Kidney (tissue), 13 donors: ENCODE measurements at regions not wholly inside any gene's neighbourhood (a gene's known extent, or its start where the extent isn't known, plus 50 kb on each side); places are given as distances from the start of the nearest gene placed in this dataset.

Experiments
- DNase-seq, 5 donors: peaks; one replicate each; pipeline ENCODE4 v3.0.0-alpha.2; 2013 to 2020
- FAIRE-seq: peaks from 2 replicates; lab custom pipeline; 2012; peaks lifted over from hg19 to GRCh38; lab: Jason Lieb, UNC
- H3K27ac ChIP-seq, 2 donors: one replicate each; pipeline ENCODE4 v1.7.0; 2013; ENCODE audit warnings: low read depth in 2 of 2, low read length in 2 of 2, inconsistent platforms in 1 of 2
- H3K27me3 ChIP-seq: one replicate; pipeline ENCODE4 v1.7.1; 2013; ENCODE audit warnings: low read length, inconsistent platforms; ENCODE audit not compliant: control insufficient read depth, insufficient read depth
- H3K36me3 ChIP-seq, 3 donors: one replicate each; pipeline versions ENCODE4 v1.7.0 to v1.7.1; 2013; ENCODE audit warnings: low read length in 3 of 3, control low read depth in 1 of 3, inconsistent platforms in 1 of 3; ENCODE audit not compliant: insufficient read depth in 3 of 3, control insufficient read depth in 2 of 3
- H3K4me1 ChIP-seq, 3 donors: one replicate each; pipeline versions ENCODE4 v1.7.0 to v1.7.1; 2013; ENCODE audit warnings: low read length in 3 of 3, inconsistent platforms in 1 of 3, low read depth in 1 of 3; ENCODE audit not compliant: control insufficient read depth in 2 of 3, insufficient read depth in 2 of 3
- H3K4me3 ChIP-seq, 3 donors: one replicate each; pipeline versions ENCODE4 v1.7.0 to v1.8.1; 2013; ENCODE audit warnings: low read length in 3 of 3, control low read depth in 1 of 3, inconsistent platforms in 1 of 3
- H3K9ac ChIP-seq, 3 donors: one replicate each; pipeline versions ENCODE4 v1.7.0 to v1.7.1; 2013; ENCODE audit warnings: low read length in 3 of 3, control low read depth in 1 of 3, inconsistent platforms in 1 of 3
- H3K9me3 ChIP-seq, 3 donors: one replicate each; pipeline versions ENCODE4 v1.7.0 to v1.7.1; 2013; ENCODE audit warnings: low read length in 3 of 3, control low read depth in 1 of 3, inconsistent platforms in 1 of 3; ENCODE audit not compliant: control insufficient read depth in 2 of 3, insufficient read depth in 1 of 3
- CTCF ChIP-seq: IDR thresholded peaks from 3 replicates; pipeline ENCODE4 v1.5.1; 2012; ENCODE audit warnings: mild to moderate bottlenecking, moderate library complexity, borderline replicate concordance; ENCODE audit not compliant: insufficient read depth; ENCODE audit errors: extremely low read depth
- intact Hi-C: fragments of 100-400 bp; cut with DNase I; formaldehyde crosslinking; loops from one replicate; pipeline ENCODE4 v1.11.1; 2022
- donor health status: control.
- donor health status: control.
- donor health status: control.
- donor health status: control.
- donor health status: control.
- donor health status: DM: yes; HTN: yes; CAD: no.
- donor health status: Normal renal cell carcinoma (clear cell type).

DNA sequence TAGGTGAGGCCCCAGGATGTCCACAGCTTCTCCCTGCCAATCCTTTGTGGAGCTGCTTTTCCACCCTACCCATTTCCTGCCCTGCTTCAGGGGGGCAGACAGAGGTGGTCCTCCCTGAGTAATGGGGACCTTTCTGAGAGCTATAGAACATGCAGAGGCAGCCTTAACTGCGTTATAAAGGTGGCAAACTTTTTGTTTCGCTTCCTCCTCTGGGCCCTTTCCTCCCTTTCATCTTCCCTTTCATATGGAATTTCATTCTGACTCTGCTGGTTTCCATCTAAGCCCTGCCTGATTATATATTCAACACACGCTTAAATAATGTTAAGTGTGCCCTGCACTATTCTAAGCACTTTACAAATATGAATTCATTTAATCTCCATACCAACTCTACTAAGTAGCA is 169.3 kb upstream of the E2F8 start:
- Histone ChIP-seq H3K9me3 (no peaks in the 10 kb centered on the region), H3K27me3 (no peaks in the 10 kb centered on the region), H3K4me3 (no peak overlapping the region), H3K27ac (no peak overlapping the region), H3K36me3 (no peaks in the 10 kb centered on the region), H3K9ac (no peak overlapping the region), H3K4me1 (no peaks in the 10 kb centered on the region)
- TF ChIP-seq CTCF, result no peak
- DNase-seq (no peak), FAIRE-seq (no peak)
- intact Hi-C loops, result no loop called here

- H3K9me3 ChIP-seq, result no peaks in the 10 kb centered on the region
- H3K4me1 ChIP-seq, result no peaks in the 10 kb centered on the region
- DNase-seq (no peak), FAIRE-seq (no peak)
- H3K4me3 ChIP-seq, result no peak overlapping the region
- no peak overlapping the region for H3K9ac ChIP-seq
- H3K36me3 ChIP-seq, result no peaks in the 10 kb centered on the region
- H3K27ac ChIP-seq, result no peak overlapping the region
- no peaks in the 10 kb centered on the region for H3K27me3 ChIP-seq
- no peak for TF ChIP-seq CTCF
- intact Hi-C loops, result no loop called here
These were observed 168.6 kb upstream of the E2F8 start for GRCh38 chr11:19409307-19409706.

- Histone ChIP-seq H3K27me3 (no peaks in the 10 kb centered on the region), H3K9ac (no peak overlapping the region), H3K4me3 (no peak overlapping the region), H3K36me3 (no peaks in the 10 kb centered on the region), H3K4me1 (no peaks in the 10 kb centered on the region), H3K27ac (no peak overlapping the region), H3K9me3 (no peaks in the 10 kb centered on the region)
- DNase-seq (no peak), FAIRE-seq (no peak)
- no peak for TF ChIP-seq CTCF
- intact Hi-C loops, result no loop called here
These were observed 167.0 kb upstream of the E2F8 start for GRCh38 chr11:19407677-19408270.

GRCh38 chr11:19405966-19406365 is 165.2 kb upstream of the E2F8 start:
- FAIRE-seq (no peak), DNase-seq (no peak)
- Histone ChIP-seq H3K27me3 (no peaks in the 10 kb centered on the region), H3K36me3 (no peaks in the 10 kb centered on the region), H3K9ac (no peak overlapping the region), H3K4me3 (no peak overlapping the region), H3K27ac (no peak overlapping the region), H3K4me1 (no peaks in the 10 kb centered on the region), H3K9me3 (no peaks in the 10 kb centered on the region)
- intact Hi-C loops, result no loop called here
- TF ChIP-seq CTCF, result no peak
